Adrenal gland (tissue), 5 donors: ENCODE measurements at regions not wholly inside any gene's neighbourhood (a gene's known extent, or its start where the extent isn't known, plus 50 kb on each side); places are given as distances from the start of the nearest gene placed in this dataset.

Experiments used
- CTCF ChIP-seq, 6 experiments: fragments of 450-650 bp in 4 of 6; fragments of 200-600 bp in 2 of 6; sonication (generic) in 1 of 6; IDR thresholded peaks; 1 replicate in 5 of 6; 2 replicates in 1 of 6; pipeline versions ENCODE4 v1.5.1 to v1.8.0; 2016 to 2021; ENCODE audit warnings: antibody characterized with exemption in 6 of 6, mild to moderate bottlenecking in 2 of 6, moderate library complexity in 1 of 6
- POLR2A ChIP-seq, 2 donors: fragments of 450-650 bp; IDR thresholded peaks; one replicate each; pipeline ENCODE4 v1.6.1; 2017; ENCODE audit warnings: antibody characterized with exemption in 2 of 2, mild to moderate bottlenecking in 2 of 2, moderate library complexity in 1 of 2
- donor health status: DM: no; HTN: no; CAD: no.

- TF ChIP-seq POLR2A (IDR thresholded peaks at IDR 0.05) (no peak), CTCF (IDR thresholded peaks at IDR 0.05) (no peak)
Observed at GRCh38 chr6:150697515-150697914, 97.8 kb downstream of the PLEKHG1 start.
